K562 (cell line): ENCODE measurements at regions not wholly inside any gene's neighbourhood (a gene's known extent, or its start where the extent isn't known, plus 50 kb on each side); places are given as distances from the start of the nearest gene placed in this dataset.
"Not testable (repeated sequence)": the region's sequence is repeated elsewhere in the genome, so short reads cannot be mapped to it uniquely, and the experiment has no call there.

ENCODE experiments used
- CHD2 ChIP-seq: IDR thresholded peaks from 2 replicates; pipeline ENCODE4 v1.6.1; 2011; ENCODE audit warnings: low read depth, low read length
- MAFK ChIP-seq: IDR thresholded peaks from 2 replicates; pipeline ENCODE4 v1.6.1; 2011; ENCODE audit warnings: low read length, improper control_type of control experiment
- RBFOX2 ChIP-seq: fragments of 200-400 bp; formaldehyde crosslinking; IDR thresholded peaks from 2 replicates; pipeline ENCODE4 v1.6.1; 2017; ENCODE audit warnings: low read depth, mild to moderate bottlenecking, low read length, moderate library complexity

DNA sequence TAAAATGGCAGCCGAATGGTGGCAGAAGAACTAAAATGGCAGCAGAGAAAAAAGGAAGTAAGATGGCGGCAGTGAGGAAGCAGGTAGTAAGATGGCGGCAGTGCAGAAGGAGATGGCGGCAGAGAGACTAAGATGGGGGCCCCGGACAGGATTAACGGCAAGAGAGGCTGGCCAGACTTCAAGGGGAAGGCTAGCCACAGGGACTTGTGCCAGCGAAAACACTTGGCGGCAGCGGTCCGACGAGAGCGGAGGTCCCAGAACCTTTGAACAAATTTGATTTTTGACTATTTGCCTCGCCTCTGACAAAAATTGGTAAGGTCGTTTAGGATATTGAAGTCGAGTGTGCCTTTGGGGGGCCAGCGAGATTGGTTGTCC, 639.4 kb upstream of the DPP6 start:
- TF ChIP-seq CHD2, MAFK, RBFOX2: not testable (repeated sequence)
